Adrenal gland (tissue), 5 donors: ENCODE measurements at regions not wholly inside any gene's neighbourhood (a gene's known extent, or its start where the extent isn't known, plus 50 kb on each side); places are given as distances from the start of the nearest gene placed in this dataset.

Source experiments
- POLR2A ChIP-seq, 2 donors: fragments of 450-650 bp; IDR thresholded peaks; one replicate each; pipeline ENCODE4 v1.6.1; 2017; ENCODE audit warnings: antibody characterized with exemption in 2 of 2, mild to moderate bottlenecking in 2 of 2, moderate library complexity in 1 of 2
- TF ChIP-seq, protein P1 (sequence below), 6 experiments: fragments of 450-650 bp in 4 of 6; fragments of 200-600 bp in 2 of 6; sonication (generic) in 1 of 6; IDR thresholded peaks; 1 replicate in 5 of 6; 2 replicates in 1 of 6; pipeline versions ENCODE4 v1.5.1 to v1.8.0; 2016 to 2021; ENCODE audit warnings: antibody characterized with exemption in 6 of 6, mild to moderate bottlenecking in 2 of 6, moderate library complexity in 1 of 6
- donor health status: DM: no; HTN: no; CAD: no.

DNA sequence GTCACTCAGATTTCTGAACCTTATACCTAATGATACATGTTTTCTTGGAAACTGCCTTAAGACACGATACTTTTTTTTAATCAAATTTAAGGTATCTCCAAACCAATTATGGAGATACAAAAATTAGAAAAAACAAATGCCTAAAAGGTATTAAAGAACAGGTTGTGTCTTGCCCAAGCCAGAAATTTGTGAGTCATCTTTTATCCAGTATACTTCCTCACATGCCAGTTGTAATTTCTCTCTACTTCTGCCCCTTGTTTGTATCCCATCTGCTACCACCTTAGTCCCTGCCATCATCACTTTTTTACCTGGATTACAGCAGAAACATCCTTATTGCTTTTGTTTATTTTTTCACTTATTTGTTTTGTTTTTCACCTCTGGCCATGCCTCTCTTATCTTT lies 571.2 kb upstream of the DAB2 start:
- TF ChIP-seq, protein P1, sequence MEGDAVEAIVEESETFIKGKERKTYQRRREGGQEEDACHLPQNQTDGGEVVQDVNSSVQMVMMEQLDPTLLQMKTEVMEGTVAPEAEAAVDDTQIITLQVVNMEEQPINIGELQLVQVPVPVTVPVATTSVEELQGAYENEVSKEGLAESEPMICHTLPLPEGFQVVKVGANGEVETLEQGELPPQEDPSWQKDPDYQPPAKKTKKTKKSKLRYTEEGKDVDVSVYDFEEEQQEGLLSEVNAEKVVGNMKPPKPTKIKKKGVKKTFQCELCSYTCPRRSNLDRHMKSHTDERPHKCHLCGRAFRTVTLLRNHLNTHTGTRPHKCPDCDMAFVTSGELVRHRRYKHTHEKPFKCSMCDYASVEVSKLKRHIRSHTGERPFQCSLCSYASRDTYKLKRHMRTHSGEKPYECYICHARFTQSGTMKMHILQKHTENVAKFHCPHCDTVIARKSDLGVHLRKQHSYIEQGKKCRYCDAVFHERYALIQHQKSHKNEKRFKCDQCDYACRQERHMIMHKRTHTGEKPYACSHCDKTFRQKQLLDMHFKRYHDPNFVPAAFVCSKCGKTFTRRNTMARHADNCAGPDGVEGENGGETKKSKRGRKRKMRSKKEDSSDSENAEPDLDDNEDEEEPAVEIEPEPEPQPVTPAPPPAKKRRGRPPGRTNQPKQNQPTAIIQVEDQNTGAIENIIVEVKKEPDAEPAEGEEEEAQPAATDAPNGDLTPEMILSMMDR (IDR thresholded peaks at IDR 0.05), result no peak
- no peak for TF ChIP-seq POLR2A (IDR thresholded peaks at IDR 0.05)
